Tibial nerve (tissue), 4 donors: ENCODE measurements at regions not wholly inside any gene's neighbourhood (a gene's known extent, or its start where the extent isn't known, plus 50 kb on each side); places are given as distances from the start of the nearest gene placed in this dataset.

Experiments
- EP300 ChIP-seq, 2 donors: sonication (generic); formaldehyde crosslinking; IDR thresholded peaks; one replicate each; pipeline ENCODE4 v1.6.1; 2017; ENCODE audit warnings: antibody characterized with exemption in 2 of 2, mild to moderate bottlenecking in 1 of 2
- POLR2A ChIP-seq, 2 donors: fragments of 450-650 bp; IDR thresholded peaks; one replicate each; pipeline ENCODE4 v1.6.1; 2017; ENCODE audit warnings: antibody characterized with exemption in 2 of 2, mild to moderate bottlenecking in 2 of 2, moderate library complexity in 2 of 2
- TF ChIP-seq, protein P1 (sequence below), 5 experiments: fragments of 200-600 bp in 3 of 5; fragments of 450-650 bp in 2 of 5; sonication (generic) in 3 of 5; IDR thresholded peaks; one replicate each; pipeline ENCODE4 v1.5.1; 2016 to 2019; ENCODE audit warnings: antibody characterized with exemption in 5 of 5, mild to moderate bottlenecking in 3 of 5, moderate library complexity in 2 of 5

DNA sequence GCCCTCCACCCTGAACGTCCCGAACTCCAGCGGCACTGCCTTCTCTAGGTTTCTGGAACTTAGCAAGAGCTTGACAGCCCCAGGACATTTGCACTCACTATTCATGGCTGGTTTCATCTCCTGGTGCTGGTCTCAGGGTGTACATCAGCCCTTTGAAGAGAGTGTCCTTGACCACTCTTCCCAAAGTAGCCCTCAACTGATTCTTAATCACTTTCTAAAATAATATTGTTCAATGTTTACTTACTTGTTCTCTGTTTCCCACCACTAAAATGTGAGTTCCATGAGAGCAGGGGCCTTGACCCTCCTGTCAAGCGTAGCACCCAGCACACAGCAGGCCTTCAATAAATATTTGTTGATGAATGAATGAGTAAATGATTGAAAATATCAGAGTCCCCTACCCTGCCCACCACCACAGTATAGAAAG is 262.5 kb downstream of the RHOU start:
- TF ChIP-seq, protein P1, sequence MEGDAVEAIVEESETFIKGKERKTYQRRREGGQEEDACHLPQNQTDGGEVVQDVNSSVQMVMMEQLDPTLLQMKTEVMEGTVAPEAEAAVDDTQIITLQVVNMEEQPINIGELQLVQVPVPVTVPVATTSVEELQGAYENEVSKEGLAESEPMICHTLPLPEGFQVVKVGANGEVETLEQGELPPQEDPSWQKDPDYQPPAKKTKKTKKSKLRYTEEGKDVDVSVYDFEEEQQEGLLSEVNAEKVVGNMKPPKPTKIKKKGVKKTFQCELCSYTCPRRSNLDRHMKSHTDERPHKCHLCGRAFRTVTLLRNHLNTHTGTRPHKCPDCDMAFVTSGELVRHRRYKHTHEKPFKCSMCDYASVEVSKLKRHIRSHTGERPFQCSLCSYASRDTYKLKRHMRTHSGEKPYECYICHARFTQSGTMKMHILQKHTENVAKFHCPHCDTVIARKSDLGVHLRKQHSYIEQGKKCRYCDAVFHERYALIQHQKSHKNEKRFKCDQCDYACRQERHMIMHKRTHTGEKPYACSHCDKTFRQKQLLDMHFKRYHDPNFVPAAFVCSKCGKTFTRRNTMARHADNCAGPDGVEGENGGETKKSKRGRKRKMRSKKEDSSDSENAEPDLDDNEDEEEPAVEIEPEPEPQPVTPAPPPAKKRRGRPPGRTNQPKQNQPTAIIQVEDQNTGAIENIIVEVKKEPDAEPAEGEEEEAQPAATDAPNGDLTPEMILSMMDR (IDR thresholded peaks at IDR 0.05), result no peak
- TF ChIP-seq POLR2A (IDR thresholded peaks at IDR 0.05) (no peak), EP300 (IDR thresholded peaks at IDR 0.05) (no peak)
